ENCODE measurements at regions not wholly inside any gene's neighbourhood (a gene's known extent, or its start where the extent isn't known, plus 50 kb on each side); places are given as distances from the start of the nearest gene placed in this dataset.

DNA sequence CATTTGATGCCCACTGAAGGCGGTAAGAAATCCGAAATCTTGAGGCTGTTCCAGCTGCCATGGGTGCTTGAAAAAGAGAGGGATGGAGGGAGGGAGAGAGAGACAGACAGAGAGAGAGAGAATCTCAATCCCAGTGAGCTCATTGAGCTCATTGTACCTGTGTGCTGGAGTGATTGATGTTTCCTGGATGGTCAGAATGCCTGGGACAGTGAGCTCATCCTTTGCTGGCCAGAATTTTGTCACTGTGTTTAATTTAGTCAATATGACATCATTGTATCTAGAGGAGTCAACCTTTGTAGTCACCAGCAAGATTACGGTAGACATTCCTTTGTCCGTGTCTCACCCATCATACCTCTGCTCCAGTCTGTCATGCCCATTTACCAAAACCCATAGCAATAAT is 625.4 kb upstream of the POM121L12 start:
- Histone ChIP-seq H3K36me3 (ENCODE audit: control insufficient read depth in 5 of 5, insufficient read depth in 5 of 5, low read length in 5 of 5) (no peaks in the 10 kb centered on the region), H3K27ac (ENCODE audit: low read depth, low read length) (no peak overlapping the region), H3K4me1 (ENCODE audit: control insufficient read depth in 5 of 5, insufficient read depth in 5 of 5, low read length in 5 of 5) (no peaks in the 10 kb centered on the region), H3K4me3 (ENCODE audit: low read depth in 1 of 5, low read length in 5 of 5) (no peak overlapping the region), H3K9ac (ENCODE audit: low read length in 5 of 5) (no peak overlapping the region), H3K27me3 (ENCODE audit: control insufficient read depth in 5 of 5, insufficient read depth in 4 of 5, low read length in 5 of 5) (no peaks in the 10 kb centered on the region), H3K9me3 (ENCODE audit: control insufficient read depth in 5 of 5, low read length in 5 of 5) (peaks cover 0 to 4% (median 0%) of the 10 kb centered on the region in 5 donors)

GRCh38 chr7:52406808-52407207 is 628.6 kb upstream of the POM121L12 start:
- peaks cover 0 to 2% (median 0%) of the 10 kb centered on the region in 5 donors for H3K9me3 ChIP-seq (ENCODE audit: control insufficient read depth in 5 of 5, low read length in 5 of 5)
- H3K27ac ChIP-seq (ENCODE audit: low read depth, low read length) = no peak overlapping the region
- H3K4me3 ChIP-seq (ENCODE audit: low read depth in 1 of 5, low read length in 5 of 5) = no peak overlapping the region
- H3K27me3 ChIP-seq (ENCODE audit: control insufficient read depth in 5 of 5, insufficient read depth in 4 of 5, low read length in 5 of 5) = no peaks in the 10 kb centered on the region
- no peaks in the 10 kb centered on the region for H3K36me3 ChIP-seq (ENCODE audit: control insufficient read depth in 5 of 5, insufficient read depth in 5 of 5, low read length in 5 of 5)
- H3K9ac ChIP-seq (ENCODE audit: low read length in 5 of 5) = no peak overlapping the region
- no peaks in the 10 kb centered on the region for H3K4me1 ChIP-seq (ENCODE audit: control insufficient read depth in 5 of 5, insufficient read depth in 5 of 5, low read length in 5 of 5)

DNA sequence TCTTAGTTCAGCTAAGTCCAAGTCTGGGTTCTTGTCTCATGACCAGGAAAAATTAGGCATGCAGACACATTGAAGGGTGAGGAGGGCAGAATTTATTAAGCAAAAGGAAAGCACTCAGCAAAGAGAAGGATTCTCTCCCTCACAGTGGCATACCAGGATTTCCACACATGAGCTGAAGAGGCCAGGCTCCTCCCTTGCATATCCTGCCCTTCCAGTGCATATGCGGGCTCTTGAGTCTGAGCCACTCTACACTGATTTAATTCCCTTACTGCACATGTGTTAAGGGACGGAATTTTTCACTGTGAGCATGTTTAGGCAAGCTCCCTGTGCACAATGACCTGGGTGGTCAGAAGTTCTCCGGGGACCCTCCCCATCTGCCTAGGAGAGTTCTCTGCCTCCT is 652.7 kb upstream of the POM121L12 start:
- Histone ChIP-seq H3K9me3 (ENCODE audit: control insufficient read depth in 5 of 5, low read length in 5 of 5) (peaks cover 0 to 17% (median 9%) of the 10 kb centered on the region in 5 donors), H3K4me3 (ENCODE audit: low read depth in 1 of 5, low read length in 5 of 5) (no peak overlapping the region), H3K27ac (ENCODE audit: low read depth, low read length) (no peak overlapping the region), H3K36me3 (ENCODE audit: control insufficient read depth in 5 of 5, insufficient read depth in 5 of 5, low read length in 5 of 5) (no peaks in the 10 kb centered on the region), H3K27me3 (ENCODE audit: control insufficient read depth in 5 of 5, insufficient read depth in 4 of 5, low read length in 5 of 5) (no peaks in the 10 kb centered on the region), H3K4me1 (ENCODE audit: control insufficient read depth in 5 of 5, insufficient read depth in 5 of 5, low read length in 5 of 5) (no peaks in the 10 kb centered on the region), H3K9ac (ENCODE audit: low read length in 5 of 5) (no peak overlapping the region)

DNA sequence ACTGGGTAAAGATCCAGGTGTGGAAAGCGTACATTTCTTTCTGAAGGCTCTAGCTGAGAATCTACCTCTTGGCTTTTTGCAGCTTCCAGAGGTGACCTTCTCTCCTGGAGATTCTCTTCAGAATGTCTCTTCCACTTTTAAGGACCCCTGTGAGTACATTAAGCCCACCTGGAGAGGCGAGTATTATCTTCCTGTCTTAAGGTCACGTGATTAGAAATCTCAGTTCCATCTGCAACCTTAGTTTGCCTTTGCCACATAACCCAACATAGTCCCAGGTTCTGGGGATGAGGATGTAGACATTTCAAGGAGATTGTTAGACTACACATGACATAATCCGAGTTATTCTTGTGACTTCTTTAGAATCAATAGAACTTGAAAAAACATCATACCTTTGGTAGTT is 665.5 kb upstream of the POM121L12 start:
- H3K4me3 ChIP-seq (ENCODE audit: low read depth in 1 of 5, low read length in 5 of 5) = no peak overlapping the region
- H3K27ac ChIP-seq (ENCODE audit: low read depth, low read length) = no peak overlapping the region
- H3K9ac ChIP-seq (ENCODE audit: low read length in 5 of 5) = no peak overlapping the region

DNA sequence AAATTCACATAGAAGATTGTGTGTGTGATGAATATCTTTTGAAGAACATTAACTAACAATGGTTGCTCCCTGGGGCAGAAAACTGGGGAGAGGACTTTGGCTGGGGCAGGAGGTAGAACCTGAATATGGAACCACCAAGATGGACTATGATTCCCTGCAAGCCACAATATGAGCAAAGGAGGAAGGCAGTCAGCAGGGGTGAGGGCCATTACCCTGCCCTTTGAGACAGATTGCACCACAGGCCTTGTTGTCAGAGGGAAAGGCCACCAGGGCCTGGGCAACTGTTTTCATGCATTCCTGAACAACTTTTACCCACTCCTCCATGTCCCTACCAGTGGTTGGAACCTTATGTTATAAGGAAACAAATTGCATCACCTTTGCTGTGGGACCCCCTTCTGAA is 670.1 kb upstream of the POM121L12 start:
- Histone ChIP-seq H3K4me1 (ENCODE audit: control insufficient read depth in 5 of 5, insufficient read depth in 5 of 5, low read length in 5 of 5) (peaks cover 0 to 7% (median 6%) of the 10 kb centered on the region in 5 donors), H3K4me3 (ENCODE audit: low read depth in 1 of 5, low read length in 5 of 5) (no peak overlapping the region), H3K9ac (ENCODE audit: low read length in 5 of 5) (no peak overlapping the region), H3K27ac (ENCODE audit: low read depth, low read length) (no peak overlapping the region), H3K27me3 (ENCODE audit: control insufficient read depth in 5 of 5, insufficient read depth in 4 of 5, low read length in 5 of 5) (no peaks in the 10 kb centered on the region), H3K9me3 (ENCODE audit: control insufficient read depth in 5 of 5, low read length in 5 of 5) (no peaks in the 10 kb centered on the region), H3K36me3 (ENCODE audit: control insufficient read depth in 5 of 5, insufficient read depth in 5 of 5, low read length in 5 of 5) (no peaks in the 10 kb centered on the region)

More for the DNA sequence above, 665.5 kb upstream of the POM121L12 start:
- peaks cover 0 to 3% (median 0%) of the 10 kb centered on the region in 5 donors for H3K9me3 ChIP-seq (ENCODE audit: control insufficient read depth in 5 of 5, low read length in 5 of 5)
- no peaks in the 10 kb centered on the region for H3K36me3 ChIP-seq (ENCODE audit: control insufficient read depth in 5 of 5, insufficient read depth in 5 of 5, low read length in 5 of 5)
- peaks cover 0 to 7% (median 6%) of the 10 kb centered on the region in 5 donors for H3K4me1 ChIP-seq (ENCODE audit: control insufficient read depth in 5 of 5, insufficient read depth in 5 of 5, low read length in 5 of 5)
- H3K27me3 ChIP-seq (ENCODE audit: control insufficient read depth in 5 of 5, insufficient read depth in 4 of 5, low read length in 5 of 5) = no peaks in the 10 kb centered on the region

GRCh38 chr7:52362521-52362920 is 672.9 kb upstream of the POM121L12 start:
- Histone ChIP-seq H3K27me3 (ENCODE audit: control insufficient read depth in 5 of 5, insufficient read depth in 4 of 5, low read length in 5 of 5) (no peaks in the 10 kb centered on the region), H3K4me1 (ENCODE audit: control insufficient read depth in 5 of 5, insufficient read depth in 5 of 5, low read length in 5 of 5) (peaks cover 0 to 7% (median 6%) of the 10 kb centered on the region in 5 donors), H3K9ac (ENCODE audit: low read length in 5 of 5) (no peak overlapping the region), H3K27ac (ENCODE audit: low read depth, low read length) (no peak overlapping the region), H3K36me3 (ENCODE audit: control insufficient read depth in 5 of 5, insufficient read depth in 5 of 5, low read length in 5 of 5) (no peaks in the 10 kb centered on the region), H3K9me3 (ENCODE audit: control insufficient read depth in 5 of 5, low read length in 5 of 5) (no peaks in the 10 kb centered on the region), H3K4me3 (ENCODE audit: low read depth in 1 of 5, low read length in 5 of 5) (no peak overlapping the region)

GRCh38 chr7:52360541-52360940 is 674.9 kb upstream of the POM121L12 start:
- no peak overlapping the region for H3K4me3 ChIP-seq (ENCODE audit: low read depth in 1 of 5, low read length in 5 of 5)
- peaks cover 0 to 3% (median 3%) of the 10 kb centered on the region in 5 donors for H3K4me1 ChIP-seq (ENCODE audit: control insufficient read depth in 5 of 5, insufficient read depth in 5 of 5, low read length in 5 of 5)
- no peak overlapping the region for H3K9ac ChIP-seq (ENCODE audit: low read length in 5 of 5)
- no peak overlapping the region for H3K27ac ChIP-seq (ENCODE audit: low read depth, low read length)
- H3K36me3 ChIP-seq (ENCODE audit: control insufficient read depth in 5 of 5, insufficient read depth in 5 of 5, low read length in 5 of 5) = no peaks in the 10 kb centered on the region
- H3K9me3 ChIP-seq (ENCODE audit: control insufficient read depth in 5 of 5, low read length in 5 of 5) = no peaks in the 10 kb centered on the region
- no peaks in the 10 kb centered on the region for H3K27me3 ChIP-seq (ENCODE audit: control insufficient read depth in 5 of 5, insufficient read depth in 4 of 5, low read length in 5 of 5)

DNA sequence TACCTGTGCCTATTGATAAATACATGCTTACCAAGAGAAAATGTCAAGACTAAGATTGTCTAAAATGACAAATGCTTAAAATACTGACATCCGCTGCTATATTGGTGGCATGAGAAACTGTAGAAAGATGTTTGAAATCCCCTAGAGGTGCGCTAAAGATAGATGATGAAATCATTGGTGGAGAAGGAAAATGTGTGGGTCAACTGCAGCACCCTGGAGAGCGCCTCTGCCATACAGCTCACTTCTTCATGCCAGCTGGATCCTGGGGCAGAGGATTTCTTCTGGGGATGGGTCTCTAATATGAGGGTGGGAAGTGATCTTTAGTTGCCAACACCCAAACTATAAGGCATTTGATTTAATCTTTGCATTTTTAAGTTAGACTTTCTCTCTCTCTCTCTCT is 680.4 kb upstream of the POM121L12 start:
- no peaks in the 10 kb centered on the region for H3K4me1 ChIP-seq (ENCODE audit: control insufficient read depth in 5 of 5, insufficient read depth in 5 of 5, low read length in 5 of 5)
- no peaks in the 10 kb centered on the region for H3K9me3 ChIP-seq (ENCODE audit: control insufficient read depth in 5 of 5, low read length in 5 of 5)
- H3K27ac ChIP-seq (ENCODE audit: low read depth, low read length) = no peak overlapping the region
- no peak overlapping the region for H3K9ac ChIP-seq (ENCODE audit: low read length in 5 of 5)
- no peak overlapping the region for H3K4me3 ChIP-seq (ENCODE audit: low read depth in 1 of 5, low read length in 5 of 5)
- no peaks in the 10 kb centered on the region for H3K27me3 ChIP-seq (ENCODE audit: control insufficient read depth in 5 of 5, insufficient read depth in 4 of 5, low read length in 5 of 5)
- H3K36me3 ChIP-seq (ENCODE audit: control insufficient read depth in 5 of 5, insufficient read depth in 5 of 5, low read length in 5 of 5) = no peaks in the 10 kb centered on the region

DNA sequence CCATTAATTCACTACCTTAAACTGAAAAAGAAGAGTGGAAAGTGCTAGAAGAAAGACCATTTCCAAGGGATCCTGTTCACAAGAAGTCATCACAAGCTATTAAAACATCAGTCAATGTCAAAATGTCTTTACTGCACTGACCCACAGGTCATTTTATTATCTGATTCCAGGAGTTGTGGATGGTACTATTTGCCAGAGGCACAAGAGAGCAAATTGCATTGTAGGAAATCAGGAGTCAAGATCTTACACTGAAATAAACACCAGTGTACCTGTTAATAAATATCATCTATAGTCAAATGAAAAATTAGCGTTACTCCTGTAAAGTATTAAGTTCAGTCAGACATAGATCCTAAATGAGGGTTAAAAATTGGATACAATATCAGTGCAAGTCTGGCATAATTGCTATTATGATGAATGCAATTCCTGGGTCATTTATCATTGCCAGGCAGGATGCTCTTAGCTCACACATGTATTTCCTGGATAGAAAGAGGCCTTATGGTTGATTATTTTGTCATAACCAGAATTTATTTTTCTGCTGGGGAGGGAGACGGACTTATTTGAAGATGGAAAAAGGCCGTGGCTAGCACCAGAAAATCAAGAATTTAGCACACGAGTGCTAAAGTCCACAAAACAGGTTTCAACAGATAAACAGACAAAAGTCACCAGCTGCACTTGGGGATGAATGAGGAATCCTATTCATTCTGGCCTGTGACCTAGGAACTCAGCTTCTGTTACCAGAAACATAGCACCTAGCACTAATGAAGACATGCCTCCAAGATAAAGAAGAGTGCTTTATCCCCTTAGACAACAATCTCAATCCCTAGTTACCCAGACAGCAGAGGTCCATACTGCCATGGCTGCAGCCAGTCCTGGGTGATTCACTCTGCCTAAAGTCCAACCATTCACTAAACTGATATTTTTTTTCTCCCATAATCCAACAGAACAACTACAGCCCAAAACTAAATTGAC is 683.1 kb upstream of the POM121L12 start:
- Histone ChIP-seq H3K27me3 (ENCODE audit: control insufficient read depth in 5 of 5, insufficient read depth in 4 of 5, low read length in 5 of 5) (no peaks in the 10 kb centered on the region), H3K27ac (ENCODE audit: low read depth, low read length) (no peak overlapping the region), H3K9ac (ENCODE audit: low read length in 5 of 5) (no peak overlapping the region), H3K36me3 (ENCODE audit: control insufficient read depth in 5 of 5, insufficient read depth in 5 of 5, low read length in 5 of 5) (no peaks in the 10 kb centered on the region), H3K9me3 (ENCODE audit: control insufficient read depth in 5 of 5, low read length in 5 of 5) (no peaks in the 10 kb centered on the region), H3K4me1 (ENCODE audit: control insufficient read depth in 5 of 5, insufficient read depth in 5 of 5, low read length in 5 of 5) (no peaks in the 10 kb centered on the region), H3K4me3 (ENCODE audit: low read depth in 1 of 5, low read length in 5 of 5) (no peak overlapping the region)

DNA sequence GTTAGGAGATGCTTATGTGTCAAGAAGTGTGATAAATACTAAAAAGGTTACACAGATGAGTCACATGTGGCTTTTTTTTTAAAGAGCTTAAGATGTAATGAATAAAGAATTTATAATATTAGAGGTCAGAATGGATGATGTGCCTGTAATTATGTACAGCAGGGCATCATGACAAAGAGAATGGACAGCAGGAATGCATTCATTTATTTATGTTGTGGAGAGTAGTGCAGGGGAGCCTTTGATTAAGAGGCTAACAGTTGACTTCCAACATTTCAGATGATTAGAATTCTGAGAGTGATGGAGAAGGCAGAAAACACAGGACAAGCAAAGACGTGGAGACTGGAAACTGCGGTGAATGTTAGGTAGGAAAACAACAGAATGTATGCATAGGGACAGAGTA is 691.4 kb upstream of the POM121L12 start:
- H3K9me3 ChIP-seq (ENCODE audit: control insufficient read depth in 5 of 5, low read length in 5 of 5) = peaks cover 0 to 10% (median 0%) of the 10 kb centered on the region in 5 donors
- no peaks in the 10 kb centered on the region for H3K4me1 ChIP-seq (ENCODE audit: control insufficient read depth in 5 of 5, insufficient read depth in 5 of 5, low read length in 5 of 5)
- no peak overlapping the region for H3K4me3 ChIP-seq (ENCODE audit: low read depth in 1 of 5, low read length in 5 of 5)
- H3K27ac ChIP-seq (ENCODE audit: low read depth, low read length) = no peak overlapping the region
- no peak overlapping the region for H3K9ac ChIP-seq (ENCODE audit: low read length in 5 of 5)
- no peaks in the 10 kb centered on the region for H3K36me3 ChIP-seq (ENCODE audit: control insufficient read depth in 5 of 5, insufficient read depth in 5 of 5, low read length in 5 of 5)
- no peaks in the 10 kb centered on the region for H3K27me3 ChIP-seq (ENCODE audit: control insufficient read depth in 5 of 5, insufficient read depth in 4 of 5, low read length in 5 of 5)

Measured in subcutaneous abdominal adipose tissue (tissue), 5 donors.